GM19455 (cell line): ENCODE measurements at regions not wholly inside any gene's neighbourhood (a gene's known extent, or its start where the extent isn't known, plus 50 kb on each side); places are given as distances from the start of the nearest gene placed in this dataset.

ENCODE experiments used
- ATAC-seq: cut with Tn5 transposase; IDR thresholded peaks from one replicate; pipeline ENCODE4 v1.9.1; 2021; ENCODE audit not compliant: unreplicated experiment

- no peak for ATAC-seq
Observed at GRCh38 chr2:143833015-143833660, 686.8 kb downstream of the ZEB2 start.

GRCh38 chr2:143830476-143830875 lies 689.4 kb downstream of the ZEB2 start:
- no peak for ATAC-seq

GRCh38 chr2:143828763-143829537 lies 691.0 kb downstream of the ZEB2 start:
- ATAC-seq, result no peak

GRCh38 chr2:143824791-143825190 lies 695.1 kb downstream of the ZEB2 start:
- ATAC-seq, result no peak

- ATAC-seq, result no peak
Observed at GRCh38 chr2:143823876-143824275, 694.7 kb downstream of the ARHGAP15 start.

- ATAC-seq, result no peak
Observed at GRCh38 chr2:143823296-143823695, 694.1 kb downstream of the ARHGAP15 start.

- ATAC-seq, result no peak
Observed at GRCh38 chr2:143822736-143823135, 693.5 kb downstream of the ARHGAP15 start.

GRCh38 chr2:143819764-143820163 lies 690.5 kb downstream of the ARHGAP15 start:
- no peak for ATAC-seq

GRCh38 chr2:143819190-143819735 lies 690.0 kb downstream of the ARHGAP15 start:
- no peak for ATAC-seq
